ENCODE measurements at regions not wholly inside any gene's neighbourhood (a gene's known extent, or its start where the extent isn't known, plus 50 kb on each side); places are given as distances from the start of the nearest gene placed in this dataset.

DNA sequence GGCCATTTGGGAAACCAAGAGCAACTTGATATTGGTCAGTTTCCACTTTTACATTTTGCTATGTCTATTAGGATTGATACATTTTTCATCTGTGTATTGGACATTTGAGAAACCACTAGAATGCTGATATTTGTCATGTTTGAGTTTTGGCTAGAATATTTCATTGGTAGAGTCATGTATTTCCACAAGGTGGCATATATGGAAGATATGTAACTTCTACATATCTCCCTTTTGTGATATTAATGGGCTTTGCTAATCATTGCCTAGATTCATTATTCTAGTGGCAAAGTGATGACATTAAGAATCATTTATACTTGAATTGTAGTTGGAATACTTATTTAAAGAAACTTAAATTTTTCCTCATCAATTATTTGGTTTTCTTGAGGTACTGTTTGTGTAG is 692.9 kb upstream of the EDIL3 start:
- Histone ChIP-seq H3K9ac (ENCODE audit: extremely low read depth, low read length, poor library complexity, severe bottlenecking) (no peak overlapping the region), H3K36me3 (ENCODE audit: control insufficient read depth, insufficient read depth, low read length) (no peaks in the 10 kb centered on the region), H3K9me3 (ENCODE audit: control insufficient read depth, low read length) (no peaks in the 10 kb centered on the region), H3K4me1 (ENCODE audit: control insufficient read depth, insufficient read depth, low read length) (no peaks in the 10 kb centered on the region), H3K27me3 (ENCODE audit: control insufficient read depth, insufficient read depth, low read length, poor library complexity, severe bottlenecking) (no peaks in the 10 kb centered on the region), H3K27ac (ENCODE audit: low read depth, low read length) (no peak overlapping the region), H3K4me3 (ENCODE audit: low read length) (no peak overlapping the region)
- H3K27me3 Mint-ChIP-seq (ENCODE audit: insufficient read depth), result no peaks in the 10 kb centered on the region
- no peak overlapping the region for H3K4me3 Mint-ChIP-seq
- no peaks in the 10 kb centered on the region for H3K4me1 Mint-ChIP-seq
- TF ChIP-seq CTCF (conservative IDR thresholded peaks at IDR 0.05), result no peak
- H3K27ac Mint-ChIP-seq, result no peak overlapping the region
- H3K9me3 Mint-ChIP-seq, result no peaks in the 10 kb centered on the region
- H3K36me3 Mint-ChIP-seq (ENCODE audit: low read depth), result no peaks in the 10 kb centered on the region
- no peak for DNase-seq

DNA sequence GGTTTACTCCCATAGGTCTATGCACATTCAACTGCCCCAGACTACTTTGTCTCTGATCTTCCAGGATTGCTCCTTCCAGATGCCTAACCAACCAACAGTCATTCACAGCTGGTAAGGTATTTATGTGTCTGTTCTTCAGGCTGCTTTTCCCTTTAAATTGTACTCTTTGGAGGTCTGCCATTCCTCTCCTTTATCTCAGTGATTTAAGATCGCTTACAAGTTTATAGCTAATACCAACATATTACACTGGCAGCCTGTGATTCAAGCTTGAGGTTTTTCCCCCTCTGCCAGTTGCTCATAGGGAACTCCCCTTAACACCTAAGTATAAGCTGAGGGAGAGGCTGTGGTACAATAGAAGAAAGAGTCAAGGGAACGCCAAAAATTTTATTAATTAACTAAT is 711.7 kb upstream of the EDIL3 start:
- H3K36me3 Mint-ChIP-seq (ENCODE audit: low read depth), result no peaks in the 10 kb centered on the region
- no peak for TF ChIP-seq CTCF (conservative IDR thresholded peaks at IDR 0.05)
- no peak overlapping the region for H3K4me3 ChIP-seq (ENCODE audit: low read length)
- no peak overlapping the region for H3K9ac ChIP-seq (ENCODE audit: extremely low read depth, low read length, poor library complexity, severe bottlenecking)
- H3K9me3 Mint-ChIP-seq, result peaks cover 7% of the 10 kb centered on the region
- WGBS, 2 experiments (ENCODE audit: insufficient coverage in 1 of 2, insufficient read length in 1 of 2), result 84% methylated on average over 2 of the region's 2 CpGs; no CpG with 5 or more reads in 1 of the 2 experiments
- H3K36me3 ChIP-seq (ENCODE audit: control insufficient read depth, insufficient read depth, low read length), result no peaks in the 10 kb centered on the region
- H3K4me1 Mint-ChIP-seq, result no peaks in the 10 kb centered on the region
- H3K4me3 Mint-ChIP-seq, result no peak overlapping the region
- no peaks in the 10 kb centered on the region for H3K27me3 ChIP-seq (ENCODE audit: control insufficient read depth, insufficient read depth, low read length, poor library complexity, severe bottlenecking)
- no peaks in the 10 kb centered on the region for H3K4me1 ChIP-seq (ENCODE audit: control insufficient read depth, insufficient read depth, low read length)
- no peak for DNase-seq
- H3K9me3 ChIP-seq (ENCODE audit: control insufficient read depth, low read length), result no peaks in the 10 kb centered on the region
- no peak overlapping the region for H3K27ac ChIP-seq (ENCODE audit: low read depth, low read length)
- no peak overlapping the region for H3K27ac Mint-ChIP-seq
- H3K27me3 Mint-ChIP-seq (ENCODE audit: insufficient read depth), result no peaks in the 10 kb centered on the region

DNA sequence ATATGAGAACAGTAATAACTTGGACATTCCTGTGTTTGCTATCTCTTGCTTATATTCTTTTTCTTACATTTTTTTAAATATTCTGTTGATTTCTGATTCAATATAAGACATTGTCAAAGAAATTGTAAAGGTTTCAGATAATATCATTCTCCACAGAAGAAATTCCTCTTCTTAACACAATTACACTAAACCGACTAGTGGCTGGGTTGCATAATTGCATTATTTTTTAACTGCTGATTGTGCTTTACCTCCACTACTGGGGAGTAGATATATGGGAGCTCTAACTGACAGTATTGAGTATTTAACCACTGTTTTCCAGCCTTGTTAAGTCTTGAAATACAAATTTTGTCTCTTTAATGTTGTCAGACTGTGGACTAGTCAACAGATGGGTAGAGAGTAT is 723.8 kb upstream of the EDIL3 start:
- H3K9ac ChIP-seq (ENCODE audit: extremely low read depth, low read length, poor library complexity, severe bottlenecking), result no peak overlapping the region
- Mint-ChIP-seq H3K27me3 (ENCODE audit: insufficient read depth) (no peaks in the 10 kb centered on the region), H3K4me1 (peaks cover 4% of the 10 kb centered on the region), H3K9me3 (no peaks in the 10 kb centered on the region), H3K36me3 (ENCODE audit: low read depth) (no peaks in the 10 kb centered on the region), H3K4me3 (no peak overlapping the region), H3K27ac (no peak overlapping the region)
- no peaks in the 10 kb centered on the region for H3K36me3 ChIP-seq (ENCODE audit: control insufficient read depth, insufficient read depth, low read length)
- H3K9me3 ChIP-seq (ENCODE audit: control insufficient read depth, low read length), result no peaks in the 10 kb centered on the region
- no peaks in the 10 kb centered on the region for H3K27me3 ChIP-seq (ENCODE audit: control insufficient read depth, insufficient read depth, low read length, poor library complexity, severe bottlenecking)
- no peaks in the 10 kb centered on the region for H3K4me1 ChIP-seq (ENCODE audit: control insufficient read depth, insufficient read depth, low read length)
- no peak for DNase-seq
- peak; percentile 64 for TF ChIP-seq CTCF (conservative IDR thresholded peaks at IDR 0.05)
- no peak overlapping the region for H3K27ac ChIP-seq (ENCODE audit: low read depth, low read length)
- no peak overlapping the region for H3K4me3 ChIP-seq (ENCODE audit: low read length)
- 29 to 40% methylated on average over 1 of the region's 1 CpG for WGBS, 2 experiments (ENCODE audit: insufficient coverage in 1 of 2, insufficient read length in 1 of 2)
